ENCODE measurements at regions not wholly inside any gene's neighbourhood (a gene's known extent, or its start where the extent isn't known, plus 50 kb on each side); places are given as distances from the start of the nearest gene placed in this dataset.

GRCh38 chr6:56695702-56696101 lies 53.0 kb upstream of the DST start:
- TF ChIP-seq HIC2 (CRISPR knock-in tag; IDR thresholded peaks at IDR 0.05; ENCODE audit: low read depth) (no peak), ZBTB33 (CRISPR knock-in tag; IDR thresholded peaks at IDR 0.05) (no peak), KLF15 (CRISPR knock-in tag; IDR thresholded peaks at IDR 0.05; ENCODE audit: borderline replicate concordance) (no peak), CCAR2 (optimal IDR thresholded peaks at IDR 0.05; ENCODE audit: low read depth, low read length) (no peak), SMC3 (IDR thresholded peaks at IDR 0.05; ENCODE audit: low read length) (no peak), HNRNPLL (IDR thresholded peaks at IDR 0.05; ENCODE audit: low read depth, low read length, poor library complexity, severe bottlenecking) (no peak), RORA (CRISPR knock-in tag; IDR thresholded peaks at IDR 0.05) (no peak), RFXANK (CRISPR knock-in tag; IDR thresholded peaks at IDR 0.05) (no peak), CTCF (CRISPR knock-in tag; IDR thresholded peaks at IDR 0.05) (no peak)

Measured in HepG2 (cell line).